ENCODE measurements at regions not wholly inside any gene's neighbourhood (a gene's known extent, or its start where the extent isn't known, plus 50 kb on each side); places are given as distances from the start of the nearest gene placed in this dataset.
"Not testable (repeated sequence)": the region's sequence is repeated elsewhere in the genome, so short reads cannot be mapped to it uniquely, and the experiment has no call there.

DNA sequence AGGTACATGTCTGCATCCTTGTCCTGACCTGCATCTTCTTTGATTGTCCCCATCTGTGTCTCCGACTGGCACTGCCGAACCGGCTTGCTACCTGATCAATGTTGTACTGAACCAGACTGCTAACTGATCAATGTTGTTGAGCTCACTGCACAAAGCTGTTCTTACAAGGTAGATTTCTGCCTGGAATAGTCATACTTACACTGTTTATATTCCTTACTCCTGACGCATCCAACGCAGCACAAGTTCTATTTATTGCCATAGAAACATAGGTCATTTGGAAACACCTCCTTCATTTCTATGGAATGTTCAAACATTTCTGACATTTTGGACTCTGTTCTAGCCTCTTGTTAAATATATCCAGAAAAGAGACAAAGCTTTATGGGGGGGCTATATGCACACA is 65.2 kb downstream of the FOXD4L6 start:
- H3K4me3 Mint-ChIP-seq; H3K27me3 ChIP-seq (ENCODE audit: control insufficient read depth in 2 of 2, insufficient read depth in 2 of 2, low read length in 2 of 2); H3K27ac ChIP-seq (ENCODE audit: low read depth in 1 of 2, low read length in 2 of 2); H3K4me1 ChIP-seq (ENCODE audit: control insufficient read depth in 1 of 2, insufficient read depth in 2 of 2, low read length in 2 of 2); H3K36me3 ChIP-seq (replicated peaks in 1 of 2; ENCODE audit: control insufficient read depth in 1 of 2, insufficient read depth in 2 of 2, low read length in 2 of 2); H4K20me1 ChIP-seq (ENCODE audit: insufficient read depth, low read length); intact Hi-C loops (cut with micrococcal nuclease); H3K79me2 ChIP-seq (ENCODE audit: insufficient read depth, low read length); H3K9me3 Mint-ChIP-seq; H3K4me2 ChIP-seq (replicated peaks; ENCODE audit: extremely low read depth, low read length, poor library complexity, severe bottlenecking); H3K4me3 ChIP-seq (replicated peaks in 1 of 3; ENCODE audit: low read depth in 2 of 3, low read length in 3 of 3); H3K9ac ChIP-seq (ENCODE audit: insufficient read depth, low read length, poor library complexity, severe bottlenecking); H3K36me3 Mint-ChIP-seq; H3K27me3 Mint-ChIP-seq (ENCODE audit: low read depth in 3 of 3); H3K4me1 Mint-ChIP-seq; DNase-seq; H3K27ac Mint-ChIP-seq; H2AFZ ChIP-seq (ENCODE audit: insufficient read depth, low read depth, low read length, poor library complexity, severe bottlenecking); H3K9me3 ChIP-seq (replicated peaks in 1 of 2; ENCODE audit: control insufficient read depth in 1 of 2, insufficient read depth in 1 of 2, low read length in 2 of 2): not testable (repeated sequence)
- no CpG with 5 or more reads among the region's 5 CpGs for WGBS (ENCODE audit: insufficient coverage)

DNA sequence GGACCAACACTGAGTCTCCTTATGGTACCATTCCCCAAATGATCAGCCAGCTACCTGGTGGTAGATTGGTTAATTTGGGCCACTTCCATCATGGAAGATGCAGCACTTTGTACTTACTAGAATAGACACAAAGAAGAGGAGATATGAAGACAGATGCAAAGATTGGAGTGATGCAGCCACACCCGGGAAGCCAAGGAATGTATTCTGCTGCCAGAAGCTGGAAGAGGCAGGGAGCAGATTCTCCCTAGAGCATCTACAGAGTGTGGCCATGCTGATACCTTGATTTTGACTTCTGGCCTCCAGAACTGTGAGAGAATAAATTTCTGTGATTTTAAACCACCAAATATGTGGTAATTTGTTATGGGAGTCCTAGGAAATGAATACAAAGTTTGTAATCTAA is 68.9 kb downstream of the FOXD4L6 start:
- H3K27ac Mint-ChIP-seq; H3K36me3 ChIP-seq (replicated peaks in 1 of 2; ENCODE audit: control insufficient read depth in 1 of 2, insufficient read depth in 2 of 2, low read length in 2 of 2); H3K79me2 ChIP-seq (ENCODE audit: insufficient read depth, low read length); H3K27ac ChIP-seq (ENCODE audit: low read depth in 1 of 2, low read length in 2 of 2); H3K9ac ChIP-seq (ENCODE audit: insufficient read depth, low read length, poor library complexity, severe bottlenecking); H3K4me2 ChIP-seq (replicated peaks; ENCODE audit: extremely low read depth, low read length, poor library complexity, severe bottlenecking); H3K4me1 Mint-ChIP-seq; H3K9me3 Mint-ChIP-seq; DNase-seq; H3K4me3 ChIP-seq (replicated peaks in 1 of 3; ENCODE audit: low read depth in 2 of 3, low read length in 3 of 3); H3K4me3 Mint-ChIP-seq; H3K27me3 ChIP-seq (ENCODE audit: control insufficient read depth in 2 of 2, insufficient read depth in 2 of 2, low read length in 2 of 2); H2AFZ ChIP-seq (ENCODE audit: insufficient read depth, low read depth, low read length, poor library complexity, severe bottlenecking); H3K27me3 Mint-ChIP-seq (ENCODE audit: low read depth in 3 of 3); H3K36me3 Mint-ChIP-seq; H4K20me1 ChIP-seq (ENCODE audit: insufficient read depth, low read length); H3K4me1 ChIP-seq (ENCODE audit: control insufficient read depth in 1 of 2, insufficient read depth in 2 of 2, low read length in 2 of 2); intact Hi-C loops (cut with micrococcal nuclease); H3K9me3 ChIP-seq (replicated peaks in 1 of 2; ENCODE audit: control insufficient read depth in 1 of 2, insufficient read depth in 1 of 2, low read length in 2 of 2): not testable (repeated sequence)
- no CpG with 5 or more reads among the region's 1 CpG for whole genome bisulfite sequencing (ENCODE audit: insufficient coverage)

DNA sequence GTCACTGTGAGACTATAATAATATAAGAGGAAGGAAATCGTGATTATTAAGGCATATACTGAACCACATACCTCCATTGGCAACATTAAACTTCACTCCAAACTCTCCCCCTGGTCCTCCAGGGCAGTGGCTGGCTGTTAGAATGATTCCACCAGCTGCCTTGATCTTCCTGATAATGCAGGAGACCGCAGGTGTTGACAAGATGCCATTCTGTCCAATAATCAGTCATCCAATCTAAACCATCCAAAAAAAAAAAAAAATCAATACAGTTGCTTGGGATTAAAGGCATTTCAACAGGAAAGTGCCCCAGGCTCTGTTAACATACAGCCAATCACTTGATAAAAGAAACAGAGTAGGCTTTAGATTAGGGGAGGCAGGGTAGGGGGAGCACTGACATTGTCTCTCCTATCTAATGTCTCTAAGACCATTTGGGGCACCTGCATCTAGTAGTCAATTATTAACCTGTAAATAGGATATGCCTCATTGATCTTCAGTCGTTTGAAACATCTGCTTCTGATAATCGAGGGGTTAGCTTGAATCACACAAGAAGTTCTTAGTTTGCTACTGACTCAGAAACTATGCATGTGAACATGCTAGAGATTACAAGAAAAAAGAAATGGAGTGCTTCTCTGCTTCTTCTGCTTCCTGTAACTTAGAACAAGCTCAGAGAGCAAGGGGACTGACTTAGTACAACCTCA is 74.7 kb downstream of the FOXD4L6 start:
- WGBS (ENCODE audit: insufficient coverage), result no CpG with 5 or more reads among the region's 4 CpGs
- H3K27ac Mint-ChIP-seq, result not testable (repeated sequence)
- peaks cover 2 to 18% (median 7%) of the 10 kb centered on the region in 7 donors for H3K9me3 Mint-ChIP-seq

DNA sequence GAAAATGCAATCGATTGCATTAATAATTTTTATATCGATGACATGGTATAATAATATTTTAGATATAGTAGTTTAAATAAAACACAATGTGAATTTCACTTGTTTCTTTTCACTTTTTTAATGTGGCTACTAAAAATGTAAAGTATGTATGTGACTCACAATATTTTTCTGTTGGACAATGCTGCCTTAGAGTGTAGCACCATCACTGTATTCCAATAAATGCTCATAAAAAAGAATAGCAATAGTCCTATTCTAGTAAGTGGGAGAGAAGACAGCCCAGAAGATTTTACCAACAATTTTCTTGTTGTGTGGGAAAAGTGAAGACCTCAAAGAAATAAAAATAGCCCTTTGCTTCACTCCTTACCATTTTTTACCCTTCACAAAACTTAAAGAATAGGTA is 79.8 kb downstream of the FOXD4L6 start:
- H4K20me1 ChIP-seq (ENCODE audit: insufficient read depth, low read length); H3K27me3 ChIP-seq (ENCODE audit: control insufficient read depth in 2 of 2, insufficient read depth in 2 of 2, low read length in 2 of 2); H3K4me3 Mint-ChIP-seq; intact Hi-C loops (cut with micrococcal nuclease); H3K79me2 ChIP-seq (ENCODE audit: insufficient read depth, low read length); H3K27me3 Mint-ChIP-seq (ENCODE audit: low read depth in 3 of 3); H3K4me3 ChIP-seq (replicated peaks in 1 of 3; ENCODE audit: low read depth in 2 of 3, low read length in 3 of 3); H3K27ac Mint-ChIP-seq; H3K27ac ChIP-seq (ENCODE audit: low read depth in 1 of 2, low read length in 2 of 2); H3K9me3 ChIP-seq (replicated peaks in 1 of 2; ENCODE audit: control insufficient read depth in 1 of 2, insufficient read depth in 1 of 2, low read length in 2 of 2); H3K36me3 Mint-ChIP-seq; H3K9ac ChIP-seq (ENCODE audit: insufficient read depth, low read length, poor library complexity, severe bottlenecking); H3K36me3 ChIP-seq (replicated peaks in 1 of 2; ENCODE audit: control insufficient read depth in 1 of 2, insufficient read depth in 2 of 2, low read length in 2 of 2); H3K4me2 ChIP-seq (replicated peaks; ENCODE audit: extremely low read depth, low read length, poor library complexity, severe bottlenecking); H3K4me1 ChIP-seq (ENCODE audit: control insufficient read depth in 1 of 2, insufficient read depth in 2 of 2, low read length in 2 of 2); H3K4me1 Mint-ChIP-seq; DNase-seq; H2AFZ ChIP-seq (ENCODE audit: insufficient read depth, low read depth, low read length, poor library complexity, severe bottlenecking): not testable (repeated sequence)
- no CpG with 5 or more reads among the region's 2 CpGs for WGBS (ENCODE audit: insufficient coverage)
- H3K9me3 Mint-ChIP-seq, result peaks cover 0 to 16% (median 5%) of the 10 kb centered on the region in 7 donors

More for the DNA sequence above, 74.7 kb downstream of the FOXD4L6 start:
- H3K9me3 ChIP-seq (replicated peaks in 1 of 2; ENCODE audit: control insufficient read depth in 1 of 2, insufficient read depth in 1 of 2, low read length in 2 of 2); H3K27me3 Mint-ChIP-seq (ENCODE audit: low read depth in 3 of 3); H3K36me3 Mint-ChIP-seq; H3K4me1 ChIP-seq (ENCODE audit: control insufficient read depth in 1 of 2, insufficient read depth in 2 of 2, low read length in 2 of 2); H3K27ac ChIP-seq (ENCODE audit: low read depth in 1 of 2, low read length in 2 of 2); H3K4me3 Mint-ChIP-seq; H3K9ac ChIP-seq (ENCODE audit: insufficient read depth, low read length, poor library complexity, severe bottlenecking); H3K27me3 ChIP-seq (ENCODE audit: control insufficient read depth in 2 of 2, insufficient read depth in 2 of 2, low read length in 2 of 2); H3K79me2 ChIP-seq (ENCODE audit: insufficient read depth, low read length); H3K4me3 ChIP-seq (replicated peaks in 1 of 3; ENCODE audit: low read depth in 2 of 3, low read length in 3 of 3); intact Hi-C loops (cut with micrococcal nuclease); H4K20me1 ChIP-seq (ENCODE audit: insufficient read depth, low read length); DNase-seq; H3K4me2 ChIP-seq (replicated peaks; ENCODE audit: extremely low read depth, low read length, poor library complexity, severe bottlenecking); H3K4me1 Mint-ChIP-seq; H2AFZ ChIP-seq (ENCODE audit: insufficient read depth, low read depth, low read length, poor library complexity, severe bottlenecking); H3K36me3 ChIP-seq (replicated peaks in 1 of 2; ENCODE audit: control insufficient read depth in 1 of 2, insufficient read depth in 2 of 2, low read length in 2 of 2): not testable (repeated sequence)
